Breast epithelium (tissue), 3 donors: ENCODE measurements at regions not wholly inside any gene's neighbourhood (a gene's known extent, or its start where the extent isn't known, plus 50 kb on each side); places are given as distances from the start of the nearest gene placed in this dataset.

Experiments used
- CTCF ChIP-seq, 3 donors: fragments of 450-650 bp; IDR thresholded peaks; one replicate each; pipeline ENCODE4 v1.5.1; 2016 to 2017; ENCODE audit warnings: antibody characterized with exemption in 3 of 3, mild to moderate bottlenecking in 3 of 3, moderate library complexity in 3 of 3
- POLR2A ChIP-seq: fragments of 450-650 bp; IDR thresholded peaks from one replicate; pipeline ENCODE4 v1.6.1; 2016; ENCODE audit warnings: antibody characterized with exemption, mild to moderate bottlenecking, moderate library complexity
- POLR2AphosphoS5 ChIP-seq, 3 donors: sonication (generic); formaldehyde crosslinking; IDR thresholded peaks; one replicate each; pipeline ENCODE4 v1.6.1; 2017; ENCODE audit warnings: antibody characterized with exemption in 3 of 3

- TF ChIP-seq CTCF (IDR thresholded peaks at IDR 0.05), result no peak
- TF ChIP-seq POLR2A, result no peak
- no peak for TF ChIP-seq POLR2AphosphoS5 (IDR thresholded peaks at IDR 0.05)
Observed at GRCh38 chrX:68910731-68911428, 82.1 kb downstream of the EFNB1 start.
